NCI-H1417 treated with DMSO at 0.1 percent for 48 hours (cell line): ENCODE measurements at regions not wholly inside any gene's neighbourhood (a gene's known extent, or its start where the extent isn't known, plus 50 kb on each side); places are given as distances from the start of the nearest gene placed in this dataset.
"Not testable (repeated sequence)": the region's sequence is repeated elsewhere in the genome, so short reads cannot be mapped to it uniquely, and the experiment has no call there.

Experiments
- DNase-seq: peaks from one replicate; lab custom pipeline; 2025; lab: John Stamatoyannopoulos, UW

DNA sequence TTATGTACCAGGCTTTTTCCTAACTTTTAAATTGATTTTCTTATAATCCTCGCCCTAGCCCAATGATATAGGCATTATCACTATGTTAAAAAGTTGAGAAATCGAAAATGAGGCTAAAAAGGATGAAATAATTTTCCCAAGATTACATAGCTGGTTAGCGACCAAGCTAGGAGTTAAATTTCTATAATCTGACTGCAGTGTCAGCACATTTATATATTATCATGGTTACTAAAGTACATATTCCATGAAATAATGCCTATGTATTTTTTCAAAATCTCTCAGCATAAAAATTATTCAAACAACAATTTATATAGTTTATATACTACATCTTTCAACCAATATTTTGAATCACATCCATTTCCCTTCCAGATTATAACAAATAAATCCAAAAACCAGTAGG, 317.3 kb upstream of the TFPI start:
- DNase-seq = no peak

DNA sequence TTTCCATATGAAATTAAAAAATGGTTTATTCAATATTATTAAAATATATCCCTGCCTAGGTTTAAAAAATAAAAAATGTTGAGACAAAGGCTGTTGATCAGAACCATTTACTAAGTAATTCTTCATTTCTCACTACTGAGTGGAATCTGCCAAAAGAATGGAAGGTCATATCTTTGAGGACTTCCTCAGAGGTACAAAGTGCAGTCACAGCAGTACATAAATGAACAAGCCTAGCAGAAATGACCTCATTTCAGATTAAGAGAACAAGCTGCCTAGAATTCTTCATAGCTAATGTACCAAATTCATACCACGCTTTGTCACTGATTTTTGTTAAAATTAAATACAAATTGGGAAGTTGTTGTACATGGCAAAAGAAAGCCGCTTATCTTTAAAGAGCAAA, 318.9 kb upstream of the TFPI start:
- no peak for DNase-seq

DNA sequence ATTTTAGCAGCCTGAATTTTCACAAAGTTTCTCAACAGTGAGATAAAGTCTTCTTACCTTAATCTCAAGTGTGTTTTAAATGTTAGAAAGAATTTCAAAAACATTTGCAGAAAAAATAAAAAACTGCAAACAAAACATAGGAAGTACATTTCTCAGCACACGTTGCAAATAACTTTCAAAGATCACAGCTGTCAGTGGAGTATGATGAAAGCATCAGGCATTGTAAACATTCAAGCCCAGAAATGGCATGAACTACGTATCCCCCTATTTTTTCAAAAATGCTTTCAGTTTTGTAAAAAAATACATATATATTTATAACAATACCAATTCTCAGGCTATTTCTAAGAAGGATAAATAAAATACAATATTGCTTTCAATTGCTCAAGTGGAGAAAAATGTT, 320.6 kb upstream of the TFPI start:
- DNase-seq = no peak

DNA sequence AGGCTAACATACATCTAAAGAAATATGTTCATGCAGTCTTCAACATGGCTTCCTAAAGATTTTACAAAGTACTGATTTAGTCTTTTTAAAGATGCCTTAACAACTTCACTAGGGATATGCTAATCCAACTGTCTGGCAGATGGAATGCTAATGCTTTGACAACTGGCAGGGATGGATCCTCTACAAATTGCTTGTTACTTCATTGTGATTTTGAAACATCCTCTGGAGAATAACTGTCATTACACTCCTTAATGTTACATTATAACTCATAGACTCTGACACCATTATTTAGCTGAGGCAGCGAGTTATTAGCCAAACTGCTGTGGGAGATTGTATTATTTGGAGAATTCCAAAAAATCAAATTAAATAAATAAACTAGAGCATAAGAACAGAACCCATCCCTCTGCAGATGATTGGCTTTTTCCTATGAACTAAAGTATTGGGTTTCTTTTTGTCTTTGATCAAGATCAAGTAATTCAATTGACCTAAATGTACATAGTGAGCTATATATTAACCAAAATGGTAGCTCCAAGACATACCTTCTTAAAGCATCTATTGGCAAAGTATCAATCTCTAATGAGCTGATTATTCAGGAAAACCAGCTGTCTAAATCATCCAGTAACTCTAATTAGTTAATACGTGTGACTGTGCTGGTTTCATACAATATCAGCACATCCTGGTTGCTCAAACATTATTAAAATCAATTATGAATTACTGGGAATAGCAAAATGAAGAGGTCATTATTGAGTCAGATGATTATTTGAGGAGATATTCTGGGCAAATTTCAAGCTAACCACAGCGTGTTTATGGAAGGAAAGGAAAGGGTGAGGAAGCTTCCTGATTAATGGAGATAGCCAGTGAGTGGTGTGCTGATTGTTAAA, 321.3 kb upstream of the TFPI start:
- no peak for DNase-seq

DNA sequence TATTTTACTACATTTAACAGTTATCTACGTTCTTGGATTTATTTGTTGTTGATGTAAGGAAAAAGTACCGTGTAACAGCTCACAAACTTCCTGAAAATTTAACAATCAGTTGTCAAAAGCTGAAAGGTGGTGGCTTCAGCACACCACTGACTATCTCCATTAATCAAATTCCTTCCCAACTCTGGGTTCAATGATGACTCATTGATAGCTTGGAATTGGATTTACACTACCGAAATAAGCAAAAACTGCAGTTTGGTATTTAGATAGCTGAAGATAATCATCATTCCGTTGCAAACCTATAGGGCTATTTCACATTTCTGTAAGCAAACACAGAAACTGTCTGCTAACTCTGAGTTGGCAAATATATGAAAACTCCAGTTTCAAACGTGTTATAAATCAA, 322.3 kb upstream of the TFPI start:
- DNase-seq = no peak

DNA sequence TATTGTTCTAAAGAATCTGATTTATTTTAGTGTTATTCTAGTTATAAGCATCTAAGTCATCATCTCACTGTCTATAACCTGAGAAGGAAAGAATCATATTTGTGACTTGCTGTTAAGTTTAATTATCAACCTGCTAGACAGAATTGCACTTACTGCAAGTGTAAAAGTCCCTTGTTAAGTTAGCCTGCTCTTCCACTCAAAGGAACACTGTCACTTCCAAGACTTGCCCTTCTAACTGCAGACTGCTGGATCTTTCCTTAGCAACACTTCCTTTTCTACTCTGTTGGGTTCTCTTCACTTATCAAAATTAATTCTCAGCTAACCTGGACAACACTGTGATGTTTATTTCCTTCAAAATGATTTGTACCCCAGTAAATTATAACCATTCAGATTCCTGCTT, 323.2 kb upstream of the TFPI start:
- no peak for DNase-seq

DNA sequence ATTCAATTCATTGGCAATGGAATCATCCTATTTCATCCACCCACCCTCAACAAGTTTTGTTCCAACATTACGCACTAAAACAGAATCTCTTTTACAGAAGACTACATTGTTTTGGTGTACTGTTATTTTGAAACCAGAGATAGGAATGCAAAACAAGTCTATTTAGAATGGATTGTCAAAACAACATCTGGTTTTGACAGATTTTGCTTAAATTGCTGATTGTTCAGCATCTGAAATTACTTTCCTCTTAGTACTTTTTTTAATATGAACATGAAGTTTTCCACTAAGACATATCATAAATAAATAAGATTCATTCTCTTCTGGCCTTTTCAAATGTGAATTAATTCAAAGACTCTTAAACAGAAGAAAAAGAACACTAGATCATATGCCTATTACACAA, 323.9 kb upstream of the TFPI start:
- no peak for DNase-seq

DNA sequence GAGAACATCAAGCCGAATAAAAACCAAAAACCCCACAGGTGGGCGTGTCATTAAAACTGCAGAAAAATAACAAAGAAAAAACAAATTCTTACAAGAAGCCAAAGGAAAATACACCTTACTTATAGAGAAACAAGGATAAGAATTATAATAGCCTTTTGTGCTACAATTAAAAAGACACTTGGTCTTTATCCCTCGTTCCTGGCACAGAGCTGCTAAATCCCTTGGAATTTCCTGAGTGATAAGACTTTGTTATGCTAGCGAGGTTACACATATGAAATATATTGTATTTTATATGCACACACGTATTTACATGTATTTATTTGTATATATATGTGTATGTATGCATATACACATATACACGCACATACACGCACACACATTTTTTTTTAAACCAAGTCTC, 325.3 kb upstream of the TFPI start:
- no peak for DNase-seq

DNA sequence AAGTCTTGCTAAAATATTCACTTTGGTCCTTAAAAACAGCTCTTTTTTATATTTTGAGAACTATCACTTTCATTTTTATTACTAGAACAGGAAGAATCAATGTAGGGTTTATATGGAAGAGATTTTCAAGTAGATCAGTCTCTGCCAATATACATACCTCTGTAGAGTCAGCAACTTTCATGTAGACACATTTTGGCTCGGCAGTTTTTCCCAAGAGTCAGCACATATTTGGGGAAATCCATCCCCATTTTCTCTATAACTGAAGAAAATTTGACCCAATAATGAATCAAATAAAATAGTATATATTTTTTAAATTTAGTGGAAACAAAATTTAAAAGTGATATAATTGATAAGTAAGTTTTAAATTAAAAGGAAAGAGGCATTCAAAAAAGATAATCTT, 329.8 kb upstream of the TFPI start:
- DNase-seq = no peak

DNA sequence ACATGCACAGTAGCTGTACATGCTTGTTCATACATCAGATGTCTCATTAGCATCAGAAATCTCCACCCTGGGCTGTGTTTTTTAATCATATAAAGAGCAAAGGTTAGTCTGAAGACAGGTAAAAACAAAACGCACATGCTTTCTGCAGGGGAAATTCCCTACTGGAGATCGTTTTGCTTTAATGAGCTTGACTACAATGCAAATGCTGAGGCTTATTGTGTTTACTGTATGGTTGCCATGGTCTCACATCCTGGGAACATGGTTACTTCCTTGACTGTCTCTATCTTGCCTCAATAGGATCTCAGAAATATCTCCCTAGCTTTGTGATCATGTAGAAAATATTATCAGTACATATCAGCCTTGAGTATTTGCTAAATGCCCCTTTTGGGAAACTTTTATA, 336.5 kb upstream of the TFPI start:
- DNase-seq = no peak

DNA sequence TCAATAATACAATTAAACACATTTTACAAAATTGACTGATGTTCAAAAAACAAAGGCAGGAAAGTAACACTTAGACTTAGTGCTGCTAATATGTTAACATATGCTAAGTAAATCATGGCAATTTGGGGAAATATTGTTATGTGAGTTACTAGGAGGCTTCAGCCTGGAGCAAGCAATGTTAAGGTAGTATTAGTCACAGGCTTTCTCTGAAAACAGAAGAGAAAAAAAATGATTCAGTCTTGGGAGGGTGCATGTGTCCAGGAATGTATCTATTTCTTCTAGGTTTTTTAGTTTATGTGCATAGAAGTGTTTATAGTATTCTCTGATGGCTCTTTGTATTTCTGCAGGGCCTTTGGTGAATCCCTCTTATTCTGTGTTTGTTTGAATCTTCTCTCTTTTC, 345.8 kb upstream of the TFPI start:
- no peak for DNase-seq

DNA sequence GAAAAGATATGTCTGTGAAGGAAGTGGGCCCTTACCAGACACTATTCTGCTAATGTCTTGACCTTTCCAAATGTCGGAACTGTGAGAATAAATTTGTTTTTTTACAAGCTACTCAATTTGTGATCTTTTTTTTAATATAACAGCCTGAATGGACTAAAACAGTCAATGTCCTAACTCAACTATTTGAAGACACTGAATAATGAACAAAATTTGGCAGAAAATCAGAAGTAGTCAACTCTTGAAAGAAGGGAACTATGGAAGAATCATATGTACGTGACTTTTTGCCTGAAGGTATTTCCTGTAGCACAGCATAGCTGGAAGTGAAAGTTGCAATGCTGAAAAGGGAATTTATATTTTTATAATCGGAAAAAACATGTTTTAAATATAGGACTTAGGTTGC, 351.8 kb upstream of the TFPI start:
- no peak for DNase-seq

DNA sequence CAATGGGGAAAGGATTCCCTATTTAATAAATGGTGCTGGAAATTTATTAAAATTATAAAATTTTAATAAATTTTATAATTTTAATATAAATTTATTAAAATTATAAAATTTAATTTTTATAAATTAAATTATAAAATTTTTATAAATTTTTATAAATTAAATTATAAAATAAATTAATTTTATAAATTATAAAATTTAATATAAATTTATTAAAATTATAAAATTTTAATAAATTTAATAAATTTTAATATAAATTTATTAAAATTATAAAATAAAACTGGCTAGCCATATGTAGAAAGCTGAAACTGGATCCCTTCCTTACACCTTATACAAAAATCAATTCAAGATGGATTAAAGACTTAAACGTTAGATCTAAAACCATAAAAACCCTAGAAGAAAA, 356.7 kb upstream of the TFPI start:
- DNase-seq = not testable (repeated sequence)

DNA sequence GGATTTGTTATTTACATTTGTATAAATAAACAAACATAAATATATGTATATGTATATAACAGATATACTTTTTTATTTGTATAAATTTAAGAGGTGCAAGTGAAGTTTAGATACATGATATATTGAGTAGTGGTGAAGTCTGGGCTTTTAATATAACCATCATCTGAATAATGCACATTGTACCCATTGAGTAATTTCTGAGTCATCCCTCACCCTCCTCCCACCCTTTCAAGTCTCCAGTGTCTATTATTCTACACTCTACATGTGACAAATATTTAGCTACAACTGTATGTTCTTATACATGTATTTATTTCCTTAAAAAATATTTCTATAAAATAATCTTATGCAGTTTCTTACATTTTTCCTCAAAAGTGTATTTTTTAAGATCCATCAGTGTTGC, 358.7 kb upstream of the TFPI start:
- DNase-seq = no peak

DNA sequence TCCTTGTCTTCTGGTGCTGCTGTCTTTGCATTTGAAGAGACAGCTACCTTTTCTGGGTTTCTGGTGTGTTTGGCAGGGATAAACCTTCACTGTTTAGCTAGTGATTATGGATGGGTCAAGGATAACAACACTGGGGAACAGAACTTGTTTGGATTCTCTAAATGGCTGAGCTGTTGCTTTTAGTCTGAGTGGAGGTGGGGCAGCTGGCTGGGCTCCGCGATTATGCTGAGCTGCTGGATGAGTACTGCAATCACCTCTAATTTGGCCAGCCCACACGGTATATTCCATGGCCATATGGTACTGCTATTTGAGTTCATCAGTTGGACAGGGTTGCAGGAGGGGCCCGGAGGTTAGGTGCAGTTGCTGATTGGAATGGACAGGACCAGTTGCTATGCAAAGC, 361.6 kb upstream of the TFPI start:
- no peak for DNase-seq

DNA sequence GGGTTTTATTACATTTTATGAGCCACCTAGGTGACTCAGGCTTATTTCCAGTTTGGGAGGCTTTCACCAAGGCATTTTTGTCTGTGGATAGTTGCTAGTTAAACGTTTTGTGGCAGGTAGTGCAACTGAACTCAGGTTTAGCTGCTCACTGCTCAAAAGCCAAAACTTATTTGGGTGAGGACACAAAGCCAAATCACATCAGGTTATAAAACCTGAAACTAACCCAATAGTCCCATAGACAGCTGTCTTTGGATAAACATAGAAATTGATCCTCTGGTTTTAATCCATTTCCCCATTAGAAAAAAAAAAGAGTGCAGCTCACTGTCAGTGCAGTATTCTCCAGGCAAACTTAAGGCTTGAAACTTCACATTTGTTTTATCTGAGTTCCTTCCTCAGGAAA, 362.6 kb upstream of the TFPI start:
- no peak for DNase-seq

DNA sequence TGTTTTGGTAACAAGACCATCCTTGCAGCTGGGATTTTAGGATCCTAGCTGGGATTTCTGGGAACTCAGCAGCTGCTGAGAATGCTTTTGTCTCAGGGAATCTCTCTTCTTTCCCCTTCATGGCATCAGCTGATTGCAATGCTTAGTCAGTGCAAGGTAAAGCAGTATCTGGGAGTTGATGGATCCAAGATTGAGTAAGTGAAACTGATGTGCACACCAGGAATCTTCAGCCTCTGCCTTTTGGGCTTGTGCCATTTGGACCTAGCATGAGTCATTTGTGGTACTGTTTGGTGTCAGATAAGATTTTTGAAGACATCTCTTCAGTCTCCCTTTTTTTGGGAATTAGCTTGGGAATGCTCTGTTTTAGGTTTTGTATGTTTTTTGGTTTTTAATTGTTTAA, 363.3 kb upstream of the TFPI start:
- DNase-seq = no peak

DNA sequence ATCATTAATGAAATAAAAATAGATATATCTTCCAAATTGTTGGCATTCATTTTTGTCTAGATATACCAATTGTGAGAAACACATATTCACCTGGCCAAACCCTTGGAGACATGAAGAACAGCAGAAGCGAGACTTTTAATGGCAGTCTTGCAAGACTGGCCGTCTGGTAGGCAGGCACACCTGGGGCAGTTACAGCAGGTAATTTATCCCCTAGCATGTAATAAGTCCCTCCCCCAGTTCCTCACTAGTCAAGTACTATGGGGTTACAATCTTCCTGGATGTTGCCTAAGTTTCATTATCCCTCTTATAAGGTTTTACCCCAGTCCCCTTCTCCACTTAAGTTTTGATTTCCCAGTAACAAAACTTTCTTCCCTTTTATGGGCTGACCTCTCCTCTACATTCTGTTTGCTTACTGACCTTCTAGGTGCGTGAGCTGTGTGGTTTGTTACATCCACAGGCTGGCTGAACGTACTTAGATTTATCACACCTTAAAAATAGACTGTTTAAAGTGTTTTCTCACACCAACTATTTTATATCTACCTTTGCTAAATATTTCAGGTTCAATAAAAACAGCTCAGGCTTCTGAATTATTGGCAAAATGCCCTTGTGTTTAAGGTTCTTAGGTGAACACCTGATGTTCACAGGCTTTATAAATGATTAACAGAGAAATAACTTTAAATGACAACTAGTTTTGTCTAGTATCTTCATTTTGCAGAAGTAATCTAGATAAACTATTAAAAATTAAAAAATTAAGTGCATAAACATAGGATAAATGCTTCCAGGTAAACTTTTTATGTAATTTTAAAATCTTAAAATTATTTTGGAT, 365.0 kb upstream of the TFPI start:
- no peak for DNase-seq

DNA sequence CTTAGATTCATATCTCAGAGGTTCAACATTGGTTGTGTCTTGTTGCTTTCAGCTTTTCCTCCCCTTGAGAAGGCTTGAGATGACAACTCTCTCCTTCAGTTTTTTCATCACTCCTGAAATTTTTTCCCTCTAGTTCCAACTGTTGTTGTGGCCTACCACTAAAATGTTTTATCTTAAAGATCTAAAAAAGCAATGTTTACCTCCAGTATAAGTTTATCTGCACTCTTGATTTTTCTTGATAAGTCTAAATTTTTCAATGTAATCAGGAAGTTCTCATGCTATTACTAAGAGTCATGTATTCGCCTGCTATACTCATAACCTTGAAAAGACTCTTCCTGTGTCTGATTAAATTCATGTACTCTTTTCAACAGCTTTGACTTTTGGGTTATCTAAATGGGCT, 366.3 kb upstream of the TFPI start:
- no peak for DNase-seq

DNA sequence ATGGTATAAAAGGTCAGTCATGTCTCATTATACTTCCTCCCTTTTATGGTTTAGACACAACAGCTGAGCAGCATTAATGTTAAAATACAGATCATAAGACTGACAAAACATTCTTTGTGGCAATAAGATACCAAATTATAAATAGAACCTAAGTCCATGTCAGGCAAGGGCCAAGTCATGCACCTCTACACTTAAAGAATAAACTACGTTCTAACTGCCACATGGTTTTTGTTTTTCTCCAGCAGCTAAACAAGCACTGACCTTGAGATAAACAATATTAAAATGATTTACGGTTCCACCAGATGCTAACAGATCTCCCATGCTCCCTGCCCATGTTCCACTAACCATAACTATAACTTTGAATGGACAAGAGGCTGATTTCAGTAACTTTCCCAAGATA, 368.6 kb upstream of the TFPI start:
- DNase-seq = no peak

DNA sequence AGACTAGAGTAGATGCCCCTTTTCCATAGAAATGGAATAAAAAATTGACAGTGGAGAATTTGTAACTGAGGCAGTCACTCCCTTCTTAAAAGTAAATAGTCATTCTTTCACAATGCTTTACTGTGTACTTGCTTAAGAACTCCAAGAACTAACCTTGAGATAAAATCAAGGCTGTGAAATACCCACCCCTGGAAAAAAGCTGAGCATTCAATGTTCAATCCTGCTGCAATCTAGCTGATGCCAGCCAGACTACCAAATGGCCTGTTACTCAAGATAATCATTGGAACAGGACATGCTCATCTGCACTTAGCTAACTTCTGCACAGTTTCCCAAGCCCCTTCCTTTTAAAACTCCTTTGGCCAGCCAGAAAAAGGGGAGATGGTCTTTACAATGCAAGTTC, 367.4 kb upstream of the GULP1 start:
- no peak for DNase-seq

DNA sequence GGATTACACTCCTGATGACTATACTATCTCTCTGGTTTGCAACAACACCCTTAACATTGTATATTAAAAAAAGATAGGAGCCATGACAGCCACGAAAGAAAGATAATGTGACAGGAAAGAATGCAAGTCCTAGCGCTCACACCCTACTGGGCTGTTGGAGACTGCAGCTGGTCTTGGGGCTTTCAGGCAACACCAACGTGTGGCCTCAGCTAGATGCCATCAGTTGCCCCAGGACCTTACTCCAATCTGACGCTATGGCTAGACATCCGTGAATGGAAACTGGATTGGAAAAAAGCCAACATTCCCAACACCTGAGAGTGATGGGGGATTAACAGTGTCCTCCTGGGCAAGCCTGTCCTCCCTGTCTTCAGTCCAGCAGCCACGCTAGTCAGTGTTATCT, 357.4 kb upstream of the GULP1 start:
- no peak for DNase-seq

DNA sequence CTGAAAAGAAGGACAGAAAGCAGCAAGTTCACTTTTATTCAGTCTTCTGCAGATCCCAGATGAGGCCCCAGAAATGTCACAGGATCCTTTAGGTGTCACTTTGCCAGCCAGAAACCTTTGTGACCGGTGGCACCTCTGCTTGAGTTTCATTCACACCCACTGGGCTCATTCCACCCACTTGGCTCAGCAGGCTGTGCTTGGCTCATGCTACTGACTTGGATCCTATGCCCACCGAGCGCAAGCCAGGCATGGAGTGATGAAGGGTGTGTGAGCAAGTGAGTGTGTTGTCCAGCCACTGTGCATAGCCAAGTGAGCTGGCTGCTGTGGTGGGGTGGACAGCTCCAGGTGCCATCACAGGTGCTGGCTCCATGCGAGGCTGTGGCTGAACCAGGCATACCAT, 357.0 kb upstream of the GULP1 start:
- no peak for DNase-seq

DNA sequence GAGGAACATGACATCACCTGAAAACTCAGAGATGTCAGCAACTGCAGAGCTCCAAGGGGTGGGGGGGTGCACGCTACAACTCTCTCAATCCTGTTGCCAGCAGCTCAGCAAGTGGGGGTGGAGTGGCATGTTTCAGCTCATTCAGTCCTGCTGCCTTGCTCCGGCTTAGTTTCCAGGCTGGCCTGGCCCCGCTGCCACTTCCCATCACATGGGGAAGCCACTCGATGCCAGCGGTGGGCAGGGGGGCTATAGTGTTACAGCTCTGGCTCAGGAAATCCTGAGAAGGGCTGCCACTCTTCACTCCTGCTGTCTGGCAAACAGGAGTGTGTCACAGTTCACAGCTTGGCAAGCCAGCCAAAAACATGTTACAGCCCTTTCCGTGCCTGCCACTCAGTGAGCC, 356.5 kb upstream of the GULP1 start:
- no peak for DNase-seq
